Erythroblast (primary cell): ENCODE measurements at regions not wholly inside any gene's neighbourhood (a gene's known extent, or its start where the extent isn't known, plus 50 kb on each side); places are given as distances from the start of the nearest gene placed in this dataset.

Experiments used
- GATA1 ChIP-seq: IDR thresholded peaks from 2 replicates; pipeline ENCODE4 v1.6.1; 2011; ENCODE audit warnings: low read depth, mild to moderate bottlenecking, control low read depth, low read length, moderate library complexity
- POLR2A ChIP-seq: IDR thresholded peaks from 2 replicates; pipeline ENCODE4 v1.6.1; 2011; ENCODE audit warnings: mild to moderate bottlenecking, low read length

DNA sequence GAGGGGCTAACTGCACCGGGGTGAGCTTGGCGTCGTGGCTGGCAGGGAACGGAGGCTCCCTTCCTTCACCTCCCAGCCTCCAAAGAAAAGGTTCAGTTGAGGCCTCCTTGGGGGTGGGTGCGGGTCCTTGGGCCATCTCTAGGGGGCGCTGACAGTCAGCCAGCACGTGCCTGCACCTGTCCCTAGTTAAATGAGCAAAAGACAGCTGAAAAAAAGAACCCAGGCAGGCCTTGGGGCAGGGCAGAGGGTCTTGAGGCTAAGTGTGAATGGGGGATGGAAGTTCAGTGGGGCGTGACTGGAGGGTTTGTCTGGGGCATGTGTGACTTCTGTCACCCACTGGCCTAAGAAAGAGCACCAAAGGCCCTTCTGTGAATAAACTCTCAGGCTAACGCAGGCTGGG is 56.4 kb downstream of the ZFP36L2 start:
- TF ChIP-seq POLR2A = no peak
- TF ChIP-seq GATA1 = no peak
